OCI-LY7 (cell line): ENCODE measurements at regions not wholly inside any gene's neighbourhood (a gene's known extent, or its start where the extent isn't known, plus 50 kb on each side); places are given as distances from the start of the nearest gene placed in this dataset.

Experiments
- BruUV-seq: library from RNA; stranded (reverse); fragments of 400-500 nt; replicated peaks from 2 replicates; lab custom pipeline; 2021; lab: Mats Ljungman, UMichigan
- CTCF ChIA-PET: fragments of 300-600 bp; sonication (Branson Sonifier 250); formaldehyde crosslinking; loops from one replicate; lab custom pipeline; 2022; ENCODE audit warnings: antibody characterized with exemption; ENCODE audit not compliant: unreplicated experiment; lab: Charles Lee
- POLR2A ChIA-PET: fragments of 300-600 bp; sonication (Branson Sonifier 250); formaldehyde crosslinking; loops from one replicate; lab custom pipeline; 2022; ENCODE audit warnings: antibody characterized with exemption; lab: Charles Lee
- DNase-seq: peaks from one replicate; pipeline ENCODE4 v3.0.0-alpha.2; 2015; ENCODE audit warnings: low spot score
- H2AFZ ChIP-seq: fragments of 200-600 bp; sonication (generic), shearing (Covaris generic); 2 replicates; pipeline ENCODE4 v1.6.1; 2014; ENCODE audit warnings: mild to moderate bottlenecking, antibody characterized with exemption, low read length, moderate library complexity
- H3K27ac ChIP-seq: fragments of 200-600 bp; sonication (generic); 2 replicates; pipeline ENCODE4 v1.5.1; 2014; ENCODE audit warnings: mixed run types, low read depth, mild to moderate bottlenecking, moderate library complexity, low read length, inconsistent platforms; ENCODE audit not compliant: poor library complexity, severe bottlenecking
- H3K36me3 ChIP-seq: fragments of 200-600 bp; sonication (generic); 2 replicates; pipeline ENCODE4 v1.6.1; 2014; ENCODE audit warnings: mild to moderate bottlenecking, antibody characterized with exemption, low read length, moderate library complexity, mixed read lengths; ENCODE audit not compliant: insufficient read depth
- H3K4me1 ChIP-seq: fragments of 200-600 bp; sonication (generic); 2 replicates; pipeline ENCODE4 v1.5.1; 2014; ENCODE audit warnings: mild to moderate bottlenecking, low read length; ENCODE audit not compliant: insufficient read depth, poor library complexity, severe bottlenecking
- H3K4me2 ChIP-seq: fragments of 200-600 bp; sonication (generic); 2 replicates; pipeline ENCODE4 v1.6.1; 2014; ENCODE audit warnings: mild to moderate bottlenecking, low read length
- H3K4me3 ChIP-seq: fragments of 200-600 bp; sonication (generic); 2 replicates; pipeline ENCODE4 v1.5.1; 2014; ENCODE audit warnings: mild to moderate bottlenecking, low read depth, low read length; ENCODE audit not compliant: poor library complexity, severe bottlenecking
- H3K79me2 ChIP-seq: fragments of 200-600 bp; sonication (generic); 2 replicates; pipeline ENCODE4 v1.6.1; 2016; ENCODE audit warnings: low read depth, mild to moderate bottlenecking, low read length, moderate library complexity, mixed read lengths; ENCODE audit not compliant: insufficient read depth
- H3K9me2 ChIP-seq: fragments of 200-600 bp; sonication (generic); 2 replicates; pipeline ENCODE4 v1.6.1; 2016; ENCODE audit warnings: mild to moderate bottlenecking, low read length, mixed read lengths; ENCODE audit not compliant: insufficient read depth
- H3K9me3 ChIP-seq: fragments of 200-600 bp; sonication (generic); 2 replicates; pipeline ENCODE4 v1.6.1; 2014; ENCODE audit warnings: mild to moderate bottlenecking, mixed run types, low read length, mixed read lengths
- H4K20me1 ChIP-seq: fragments of 200-600 bp; sonication (generic); 2 replicates; pipeline ENCODE4 v1.6.1; 2014; ENCODE audit warnings: mild to moderate bottlenecking, antibody characterized with exemption, low read length, moderate library complexity, mixed read lengths; ENCODE audit not compliant: insufficient read depth
- EZH2phosphoT487 ChIP-seq: fragments of 200-600 bp; sonication (generic); IDR thresholded peaks from 2 replicates; pipeline ENCODE4 v1.6.1; 2018; ENCODE audit warnings: low read depth, borderline replicate concordance, mild to moderate bottlenecking, mixed run types, antibody characterized with exemption, low read length, moderate library complexity, mixed read lengths
- intact Hi-C: fragments of 100-400 bp; cut with micrococcal nuclease; formaldehyde crosslinking; loops from one replicate; pipeline ENCODE4 v1.10.0; 2022; ENCODE audit not compliant: unreplicated experiment
- TF ChIP-seq, protein P1 (sequence below): fragments of 200-600 bp; sonication (generic); conservative IDR thresholded peaks from 2 replicates; pipeline ENCODE4 v1.5.1; 2014; ENCODE audit warnings: mild to moderate bottlenecking, antibody characterized with exemption, low read length, moderate library complexity, mixed read lengths

DNA sequence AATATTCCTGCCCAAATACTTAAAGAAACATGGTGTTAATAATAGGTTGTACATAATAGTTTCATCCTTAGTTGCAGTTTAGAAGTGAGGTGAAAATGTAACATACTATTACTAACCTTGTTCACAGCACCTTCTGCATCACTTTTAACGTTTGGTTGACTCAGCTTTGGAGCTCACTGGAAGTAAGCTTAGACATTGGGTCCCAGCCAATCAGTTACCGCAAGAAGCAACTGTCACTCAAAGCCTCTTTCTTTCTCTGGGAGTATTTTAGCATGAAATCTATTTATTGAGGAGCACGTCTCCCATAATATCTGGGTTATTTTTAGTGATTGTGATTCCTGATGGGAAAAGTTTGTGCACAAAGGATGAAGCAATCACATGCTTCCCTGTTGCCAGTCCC, 472.6 kb downstream of the SNAPC1 start:
- Histone ChIP-seq H4K20me1 (no peaks in the 10 kb centered on the region), H2AFZ (no peak overlapping the region), H3K27ac (no peak overlapping the region), H3K4me2 (no peak overlapping the region), H3K4me1 (no peaks in the 10 kb centered on the region), H3K9me3 (0 out of 2 replicates have a peak, but pooled peaks cover 8% of the 10 kb centered on the region), H3K4me3 (no peak overlapping the region), H3K79me2 (no peaks in the 10 kb centered on the region), H3K36me3 (no peaks in the 10 kb centered on the region), H3K9me2 (no peaks in the 10 kb centered on the region)
- TF ChIP-seq, protein P1, sequence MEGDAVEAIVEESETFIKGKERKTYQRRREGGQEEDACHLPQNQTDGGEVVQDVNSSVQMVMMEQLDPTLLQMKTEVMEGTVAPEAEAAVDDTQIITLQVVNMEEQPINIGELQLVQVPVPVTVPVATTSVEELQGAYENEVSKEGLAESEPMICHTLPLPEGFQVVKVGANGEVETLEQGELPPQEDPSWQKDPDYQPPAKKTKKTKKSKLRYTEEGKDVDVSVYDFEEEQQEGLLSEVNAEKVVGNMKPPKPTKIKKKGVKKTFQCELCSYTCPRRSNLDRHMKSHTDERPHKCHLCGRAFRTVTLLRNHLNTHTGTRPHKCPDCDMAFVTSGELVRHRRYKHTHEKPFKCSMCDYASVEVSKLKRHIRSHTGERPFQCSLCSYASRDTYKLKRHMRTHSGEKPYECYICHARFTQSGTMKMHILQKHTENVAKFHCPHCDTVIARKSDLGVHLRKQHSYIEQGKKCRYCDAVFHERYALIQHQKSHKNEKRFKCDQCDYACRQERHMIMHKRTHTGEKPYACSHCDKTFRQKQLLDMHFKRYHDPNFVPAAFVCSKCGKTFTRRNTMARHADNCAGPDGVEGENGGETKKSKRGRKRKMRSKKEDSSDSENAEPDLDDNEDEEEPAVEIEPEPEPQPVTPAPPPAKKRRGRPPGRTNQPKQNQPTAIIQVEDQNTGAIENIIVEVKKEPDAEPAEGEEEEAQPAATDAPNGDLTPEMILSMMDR, result no peak
- TF ChIP-seq EZH2phosphoT487, result no peak
- CTCF ChIA-PET, result no interaction called here
- BruUV-seq, result no TSS peak
- no peak for DNase-seq
- intact Hi-C loops, result no loop called here
- POLR2A ChIA-PET, result interaction anchor here (0.8 kb wide), 1 partner anchor 962 kb away, joined by 3 read pairs; no protein-coding TSS in a partner anchor

DNA sequence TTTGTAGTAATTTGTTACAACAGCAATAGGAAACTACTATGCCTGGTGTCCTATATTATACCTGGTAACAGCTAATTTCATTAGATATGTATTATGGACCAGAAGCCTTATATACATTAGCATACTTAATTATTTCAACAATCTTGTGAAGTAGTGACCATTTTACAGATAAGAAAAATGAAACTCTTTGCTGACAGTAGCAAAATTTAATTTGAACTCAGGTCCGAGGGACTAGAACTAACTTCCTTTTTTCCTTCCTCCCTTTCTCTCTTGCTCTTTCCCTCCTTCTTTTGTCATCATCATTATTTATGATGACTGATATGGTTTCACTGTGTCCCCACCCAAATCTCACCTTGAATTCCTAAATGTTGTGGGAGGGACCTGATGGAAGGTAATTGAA, 482.0 kb downstream of the SNAPC1 start:
- DNase-seq, result no peak
- no peak overlapping the region for H3K4me3 ChIP-seq
- H3K79me2 ChIP-seq, result no peaks in the 10 kb centered on the region
- BruUV-seq, result no TSS peak
- ChIA-PET CTCF (no interaction called here), POLR2A (no interaction called here)
- TF ChIP-seq, protein P1, result no peak
- TF ChIP-seq EZH2phosphoT487, result no peak
- H2AFZ ChIP-seq, result no peak overlapping the region
- H3K4me1 ChIP-seq, result no peaks in the 10 kb centered on the region
- no peaks in the 10 kb centered on the region for H3K9me2 ChIP-seq
- intact Hi-C loops, result no loop called here
- no peaks in the 10 kb centered on the region for H4K20me1 ChIP-seq
- no peaks in the 10 kb centered on the region for H3K36me3 ChIP-seq
- no peaks in the 10 kb centered on the region for H3K9me3 ChIP-seq
- H3K27ac ChIP-seq, result no peak overlapping the region
- H3K4me2 ChIP-seq, result no peak overlapping the region

DNA sequence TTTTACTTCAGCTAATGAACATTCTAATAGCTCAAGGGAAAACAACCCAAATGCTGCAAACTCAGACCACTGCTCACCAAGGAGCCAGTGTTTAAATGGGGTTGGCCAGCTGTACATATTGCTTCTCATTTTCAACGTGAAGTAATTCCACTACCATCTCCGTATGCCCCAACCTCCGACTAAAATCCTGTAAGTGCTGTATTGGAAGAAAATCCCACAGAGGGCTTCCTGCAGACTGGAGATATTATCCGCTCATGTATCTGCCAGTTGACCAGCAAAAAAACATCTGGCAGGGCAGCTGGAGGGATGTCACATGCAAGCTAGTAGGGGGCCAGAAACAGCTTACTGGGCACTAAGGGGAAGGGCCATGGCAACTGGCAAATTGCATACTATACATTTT, 485.0 kb downstream of the SNAPC1 start:
- H3K4me2 ChIP-seq, result no peak overlapping the region
- H3K4me1 ChIP-seq, result no peaks in the 10 kb centered on the region
- no peaks in the 10 kb centered on the region for H3K9me3 ChIP-seq
- no peaks in the 10 kb centered on the region for H3K79me2 ChIP-seq
- BruUV-seq, result no TSS peak
- TF ChIP-seq, protein P1, result no peak
- no peak for TF ChIP-seq EZH2phosphoT487
- POLR2A ChIA-PET, result no interaction called here
- H2AFZ ChIP-seq, result no peak overlapping the region
- no peak overlapping the region for H3K27ac ChIP-seq
- no peak overlapping the region for H3K4me3 ChIP-seq
- H3K9me2 ChIP-seq, result no peaks in the 10 kb centered on the region
- H4K20me1 ChIP-seq, result no peaks in the 10 kb centered on the region
- DNase-seq, result no peak
- no peaks in the 10 kb centered on the region for H3K36me3 ChIP-seq
- CTCF ChIA-PET, result no interaction called here
- intact Hi-C loops, result no loop called here
